Tibial nerve (tissue), 4 donors: ENCODE measurements at regions not wholly inside any gene's neighbourhood (a gene's known extent, or its start where the extent isn't known, plus 50 kb on each side); places are given as distances from the start of the nearest gene placed in this dataset.

ENCODE experiments used
- EP300 ChIP-seq, 2 donors: sonication (generic); formaldehyde crosslinking; IDR thresholded peaks; one replicate each; pipeline ENCODE4 v1.6.1; 2017; ENCODE audit warnings: antibody characterized with exemption in 2 of 2, mild to moderate bottlenecking in 1 of 2
- POLR2A ChIP-seq, 2 donors: fragments of 450-650 bp; IDR thresholded peaks; one replicate each; pipeline ENCODE4 v1.6.1; 2017; ENCODE audit warnings: antibody characterized with exemption in 2 of 2, mild to moderate bottlenecking in 2 of 2, moderate library complexity in 2 of 2
- TF ChIP-seq, protein P1 (sequence below), 5 experiments: fragments of 200-600 bp in 3 of 5; fragments of 450-650 bp in 2 of 5; sonication (generic) in 3 of 5; IDR thresholded peaks; one replicate each; pipeline ENCODE4 v1.5.1; 2016 to 2019; ENCODE audit warnings: antibody characterized with exemption in 5 of 5, mild to moderate bottlenecking in 3 of 5, moderate library complexity in 2 of 5

DNA sequence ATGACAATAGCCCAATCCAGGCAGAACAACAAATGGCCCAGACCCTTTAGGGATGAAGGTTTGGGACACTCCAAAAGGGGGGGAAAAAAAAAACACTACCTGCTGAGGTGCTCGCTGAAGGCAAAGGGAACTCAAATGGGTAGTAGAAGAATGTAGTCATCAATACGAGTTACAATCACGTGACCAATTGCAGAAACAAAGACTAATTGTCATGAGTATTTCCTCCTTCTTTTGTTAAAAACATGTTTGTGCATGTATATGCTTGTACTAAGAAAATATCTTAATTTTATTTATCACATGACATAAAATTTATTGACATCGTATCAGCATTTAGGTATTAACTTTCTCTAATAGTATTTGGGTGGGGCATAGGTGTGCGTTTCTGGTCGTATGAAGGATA lies 743.5 kb downstream of the DNAH5 start:
- TF ChIP-seq, protein P1, sequence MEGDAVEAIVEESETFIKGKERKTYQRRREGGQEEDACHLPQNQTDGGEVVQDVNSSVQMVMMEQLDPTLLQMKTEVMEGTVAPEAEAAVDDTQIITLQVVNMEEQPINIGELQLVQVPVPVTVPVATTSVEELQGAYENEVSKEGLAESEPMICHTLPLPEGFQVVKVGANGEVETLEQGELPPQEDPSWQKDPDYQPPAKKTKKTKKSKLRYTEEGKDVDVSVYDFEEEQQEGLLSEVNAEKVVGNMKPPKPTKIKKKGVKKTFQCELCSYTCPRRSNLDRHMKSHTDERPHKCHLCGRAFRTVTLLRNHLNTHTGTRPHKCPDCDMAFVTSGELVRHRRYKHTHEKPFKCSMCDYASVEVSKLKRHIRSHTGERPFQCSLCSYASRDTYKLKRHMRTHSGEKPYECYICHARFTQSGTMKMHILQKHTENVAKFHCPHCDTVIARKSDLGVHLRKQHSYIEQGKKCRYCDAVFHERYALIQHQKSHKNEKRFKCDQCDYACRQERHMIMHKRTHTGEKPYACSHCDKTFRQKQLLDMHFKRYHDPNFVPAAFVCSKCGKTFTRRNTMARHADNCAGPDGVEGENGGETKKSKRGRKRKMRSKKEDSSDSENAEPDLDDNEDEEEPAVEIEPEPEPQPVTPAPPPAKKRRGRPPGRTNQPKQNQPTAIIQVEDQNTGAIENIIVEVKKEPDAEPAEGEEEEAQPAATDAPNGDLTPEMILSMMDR (IDR thresholded peaks at IDR 0.05), result no peak
- TF ChIP-seq POLR2A (IDR thresholded peaks at IDR 0.05) (no peak), EP300 (IDR thresholded peaks at IDR 0.05) (no peak)
